Fibroblast of skin of left biceps (primary cell): ENCODE measurements at regions not wholly inside any gene's neighbourhood (a gene's known extent, or its start where the extent isn't known, plus 50 kb on each side); places are given as distances from the start of the nearest gene placed in this dataset.
"Not testable (repeated sequence)": the region's sequence is repeated elsewhere in the genome, so short reads cannot be mapped to it uniquely, and the experiment has no call there.

Experiments used
- DNase-seq, 2 experiments: peaks; one replicate each; pipeline ENCODE4 v3.0.0-alpha.2; 2013; ENCODE audit warnings: low read depth in 2 of 2

- no peak for DNase-seq
Measured at GRCh38 chr10:81218307-81218706, 656.7 kb upstream of the NRG3 start.

- DNase-seq = no peak
Measured at GRCh38 chr10:81219758-81220157, 655.2 kb upstream of the NRG3 start.

- DNase-seq = no peak
Measured at GRCh38 chr10:81248886-81249285, 626.1 kb upstream of the NRG3 start.

GRCh38 chr10:81251457-81252115 lies 623.4 kb upstream of the NRG3 start:
- DNase-seq = no peak

- DNase-seq = not testable (repeated sequence)
Measured at GRCh38 chr10:81264991-81265390, 610.0 kb upstream of the NRG3 start.

GRCh38 chr10:81270051-81270450 lies 604.9 kb upstream of the NRG3 start:
- no peak for DNase-seq

GRCh38 chr10:81280497-81281479 lies 594.2 kb upstream of the NRG3 start:
- DNase-seq = no peak

GRCh38 chr10:81288544-81288943 lies 586.5 kb upstream of the NRG3 start:
- no peak for DNase-seq

- no peak for DNase-seq
Measured at GRCh38 chr10:81297292-81297691, 577.7 kb upstream of the NRG3 start.

- DNase-seq = no peak
Measured at GRCh38 chr10:81303656-81304055, 571.3 kb upstream of the NRG3 start.

GRCh38 chr10:81306971-81307782 lies 567.8 kb upstream of the NRG3 start:
- no peak for DNase-seq

- no peak for DNase-seq
Measured at GRCh38 chr10:81309041-81309552, 565.9 kb upstream of the NRG3 start.

- DNase-seq = no peak
Measured at GRCh38 chr10:81314471-81314870, 560.5 kb upstream of the NRG3 start.

- no peak for DNase-seq
Measured at GRCh38 chr10:81315026-81315425, 560.0 kb upstream of the NRG3 start.

GRCh38 chr10:81348003-81348402 lies 527.0 kb upstream of the NRG3 start:
- no peak for DNase-seq

- no peak for DNase-seq
Measured at GRCh38 chr10:81367132-81367531, 507.9 kb upstream of the NRG3 start.

GRCh38 chr10:81386817-81387216 lies 488.2 kb upstream of the NRG3 start:
- no peak for DNase-seq

- no peak for DNase-seq
Measured at GRCh38 chr10:81403451-81403850, 471.5 kb upstream of the NRG3 start.

GRCh38 chr10:81405399-81405798 lies 469.6 kb upstream of the NRG3 start:
- DNase-seq = no peak

GRCh38 chr10:81414038-81414437 lies 461.0 kb upstream of the NRG3 start:
- no peak for DNase-seq

- DNase-seq = no peak
Measured at GRCh38 chr10:81426722-81427121, 448.3 kb upstream of the NRG3 start.
